NT2/D1 (cell line): ENCODE measurements at regions not wholly inside any gene's neighbourhood (a gene's known extent, or its start where the extent isn't known, plus 50 kb on each side); places are given as distances from the start of the nearest gene placed in this dataset.

Source experiments
- SUZ12 ChIP-seq: IDR thresholded peaks from 2 replicates; pipeline ENCODE4 v1.6.1; 2011; ENCODE audit not compliant: insufficient read length, insufficient read depth; ENCODE audit errors: extremely low read depth
- YY1 ChIP-seq: IDR thresholded peaks from 2 replicates; pipeline ENCODE4 v1.6.1; 2011; ENCODE audit not compliant: insufficient read length, insufficient read depth
- ZNF274 ChIP-seq: IDR thresholded peaks from 2 replicates; pipeline ENCODE4 v1.6.1; 2011; ENCODE audit warnings: mild to moderate bottlenecking, low read depth, low read length

DNA sequence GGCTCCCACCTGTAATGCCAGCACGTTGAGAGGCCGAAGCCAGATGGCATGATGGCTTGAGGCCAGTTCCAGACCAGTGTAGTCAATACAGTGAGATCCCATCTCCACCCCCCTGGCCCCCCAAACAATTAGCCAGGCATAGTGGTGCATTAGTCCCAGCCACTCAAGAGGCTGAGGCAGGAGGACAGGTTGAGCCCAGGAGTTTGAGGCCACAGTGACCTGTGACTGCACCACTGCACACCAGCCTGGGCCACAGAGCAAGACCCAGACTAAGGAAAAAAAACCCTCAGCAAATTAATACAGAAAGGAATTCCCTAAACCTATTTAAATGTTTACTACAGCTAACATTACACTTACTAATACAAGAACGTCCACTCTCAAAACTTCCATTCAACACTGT lies 424.6 kb downstream of the SHQ1 start:
- TF ChIP-seq YY1 = no peak
- TF ChIP-seq SUZ12 = no peak
- no peak for TF ChIP-seq ZNF274
